DOHH2 (cell line): ENCODE measurements at regions not wholly inside any gene's neighbourhood (a gene's known extent, or its start where the extent isn't known, plus 50 kb on each side); places are given as distances from the start of the nearest gene placed in this dataset.

Source experiments
- CTCF ChIP-seq: fragments of 200-600 bp; sonication (generic); IDR thresholded peaks from one replicate; pipeline ENCODE4 v1.5.1; 2014; ENCODE audit warnings: antibody characterized with exemption, mild to moderate bottlenecking, low read depth, low read length; ENCODE audit not compliant: poor library complexity, severe bottlenecking
- EZH2phosphoT487 ChIP-seq: fragments of 200-600 bp; sonication (generic); IDR thresholded peaks from 2 replicates; pipeline ENCODE4 v1.6.1; 2017; ENCODE audit warnings: borderline replicate concordance, mild to moderate bottlenecking, antibody characterized with exemption, low read length, moderate library complexity, mixed read lengths

DNA sequence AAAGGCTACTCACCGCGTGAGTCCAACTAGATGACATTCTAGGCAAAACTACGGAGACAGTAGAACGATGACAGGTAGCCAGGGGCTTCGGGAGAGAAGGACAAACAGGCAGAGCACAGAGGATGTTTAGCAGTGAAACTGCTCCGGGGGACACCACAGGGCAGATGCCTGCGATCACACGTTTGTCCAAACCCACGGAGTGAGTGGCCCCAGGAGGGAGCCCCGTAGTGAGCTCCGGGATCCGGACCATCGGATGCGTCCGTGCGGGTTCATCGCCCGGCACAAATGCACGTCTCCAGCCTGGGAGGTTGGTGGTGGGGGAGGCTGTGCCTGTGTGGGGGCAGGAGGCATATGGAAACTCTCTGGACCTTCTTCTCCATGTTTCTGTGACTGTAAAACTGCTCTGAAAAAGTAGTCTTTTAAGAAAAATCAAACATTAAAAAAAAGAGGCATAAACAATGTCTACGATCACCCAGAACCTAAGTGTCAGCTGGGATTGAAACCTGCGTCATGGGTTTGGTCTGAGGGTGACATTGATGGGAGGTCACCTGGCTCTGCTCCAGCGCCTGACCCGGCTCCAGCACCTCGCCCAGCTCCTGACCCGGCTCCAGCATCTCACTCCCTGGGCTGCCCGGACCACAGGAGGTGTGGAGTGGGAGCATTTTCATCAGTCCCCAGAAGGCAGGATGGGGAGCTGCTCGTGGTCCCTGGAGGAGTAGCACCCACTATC, 83.0 kb upstream of the CTDP1 start:
- no peak for TF ChIP-seq CTCF
- no peak for TF ChIP-seq EZH2phosphoT487
